Daoy (cell line): ENCODE measurements at regions not wholly inside any gene's neighbourhood (a gene's known extent, or its start where the extent isn't known, plus 50 kb on each side); places are given as distances from the start of the nearest gene placed in this dataset.

Experiments used
- DNase-seq: peaks from one replicate; pipeline ENCODE4 v3.0.0-alpha.2; 2015; ENCODE audit warnings: low read depth

DNA sequence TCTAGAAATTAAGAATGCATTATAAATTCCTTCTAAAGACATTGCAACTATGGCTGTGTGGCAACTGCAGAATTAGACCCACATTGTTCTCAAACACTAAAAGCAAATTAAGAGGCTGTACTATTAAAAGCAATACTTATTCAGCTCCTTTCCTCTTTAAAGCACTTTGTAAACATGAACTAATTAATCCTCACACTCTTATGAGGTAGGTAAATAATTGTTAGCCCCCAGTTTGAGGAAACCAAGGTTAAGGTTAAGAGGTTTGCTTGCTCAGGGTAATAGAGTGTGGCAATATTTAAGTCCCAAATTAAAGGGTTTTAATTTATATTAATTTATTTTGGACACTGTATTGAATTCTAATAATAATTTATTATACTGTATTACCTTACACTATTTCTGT, 553.8 kb downstream of the LRRIQ3 start:
- no peak for DNase-seq

DNA sequence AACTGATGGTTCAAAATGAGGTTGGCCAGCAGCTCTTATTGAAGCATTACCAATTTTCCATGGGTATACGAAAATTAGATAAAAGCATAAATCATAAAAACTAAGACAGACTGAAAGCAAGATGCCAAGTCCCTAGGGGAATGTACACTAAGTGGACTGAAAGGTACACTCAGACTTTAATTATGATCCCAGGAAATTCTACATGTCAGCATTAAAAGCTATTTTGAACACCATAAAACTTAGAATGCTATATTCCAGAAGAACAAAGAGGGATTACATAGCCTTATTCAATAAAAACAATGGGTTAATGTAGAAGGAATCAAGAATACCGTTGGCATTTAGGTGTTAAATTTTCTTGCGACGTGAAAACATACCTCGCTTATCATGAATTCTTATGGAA, 558.5 kb downstream of the LRRIQ3 start:
- DNase-seq: no peak

DNA sequence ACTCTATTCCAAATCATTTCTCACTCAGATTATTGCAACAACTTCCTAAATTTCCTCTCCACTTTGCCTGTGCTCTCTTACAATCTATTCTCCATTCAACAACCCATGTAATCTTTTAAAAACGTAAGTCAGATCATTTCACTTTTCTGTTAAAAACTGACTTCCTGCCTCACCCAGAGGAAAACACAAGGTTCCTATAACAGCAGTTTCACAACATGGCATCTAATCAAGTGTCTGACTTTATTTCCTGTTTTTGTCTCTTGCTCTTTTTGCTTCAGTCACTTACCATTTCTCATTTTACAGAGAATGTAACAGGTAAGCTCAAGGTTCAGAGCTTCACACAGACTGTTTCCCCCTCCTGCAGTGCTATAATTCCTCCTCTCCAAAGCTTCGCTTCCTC, 560.7 kb downstream of the LRRIQ3 start:
- no peak for DNase-seq

DNA sequence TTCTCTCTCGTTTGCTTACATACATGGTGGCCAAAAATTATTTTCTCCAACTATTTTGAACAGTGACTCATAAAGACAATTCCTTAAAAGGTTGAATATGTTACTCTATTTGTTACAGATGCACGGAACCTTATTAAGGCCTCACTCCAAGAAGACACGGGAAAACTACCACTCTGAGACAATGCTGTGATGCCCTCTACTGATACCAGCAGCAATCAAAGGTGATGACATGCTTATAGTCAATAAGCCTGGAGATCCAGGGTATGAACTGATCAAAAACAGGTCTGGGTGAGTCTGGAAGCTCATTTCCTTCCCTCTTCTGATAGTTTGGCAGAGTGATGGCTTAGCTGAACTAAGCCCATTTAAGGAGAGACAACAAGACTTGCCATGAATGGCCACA, 563.0 kb downstream of the LRRIQ3 start:
- DNase-seq: no peak

DNA sequence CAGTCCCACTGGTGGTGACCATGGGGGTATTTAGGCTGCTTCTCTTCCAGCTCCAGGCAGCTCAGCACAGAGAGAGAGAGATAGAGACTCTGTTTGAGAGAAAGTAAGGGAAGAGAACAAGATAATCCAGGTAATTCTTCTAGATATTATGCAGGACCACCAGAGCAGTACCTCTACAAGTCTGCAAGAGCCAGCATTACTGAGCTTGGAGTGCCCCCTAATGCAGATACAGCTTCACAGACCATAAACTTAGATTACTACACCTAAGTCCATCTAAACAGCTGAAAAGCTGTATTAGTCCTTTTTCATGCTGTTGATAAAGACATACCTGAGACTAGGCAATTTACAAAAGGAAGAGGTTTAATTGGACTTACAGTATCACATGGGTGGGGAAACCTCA, 570.3 kb downstream of the LRRIQ3 start:
- DNase-seq: no peak

DNA sequence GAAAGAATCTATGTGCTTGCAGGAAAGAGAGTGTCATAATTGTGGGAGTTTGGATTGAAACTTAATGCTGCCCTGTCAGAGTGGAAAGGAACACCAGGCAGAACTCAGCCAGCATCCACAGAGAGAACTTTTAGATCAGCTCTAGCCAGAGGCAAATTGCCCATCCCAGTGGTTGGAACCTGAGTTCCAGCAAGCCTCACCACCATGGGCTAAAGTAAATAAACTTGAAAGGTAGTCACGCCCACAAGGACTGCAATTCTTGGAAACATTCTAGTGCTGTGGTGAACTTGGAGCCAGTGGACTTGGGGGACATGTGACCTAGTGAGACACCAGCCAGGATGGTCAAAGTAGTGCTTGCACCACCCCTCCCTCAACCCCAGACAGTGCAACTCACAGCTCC, 571.6 kb downstream of the LRRIQ3 start:
- DNase-seq: no peak

DNA sequence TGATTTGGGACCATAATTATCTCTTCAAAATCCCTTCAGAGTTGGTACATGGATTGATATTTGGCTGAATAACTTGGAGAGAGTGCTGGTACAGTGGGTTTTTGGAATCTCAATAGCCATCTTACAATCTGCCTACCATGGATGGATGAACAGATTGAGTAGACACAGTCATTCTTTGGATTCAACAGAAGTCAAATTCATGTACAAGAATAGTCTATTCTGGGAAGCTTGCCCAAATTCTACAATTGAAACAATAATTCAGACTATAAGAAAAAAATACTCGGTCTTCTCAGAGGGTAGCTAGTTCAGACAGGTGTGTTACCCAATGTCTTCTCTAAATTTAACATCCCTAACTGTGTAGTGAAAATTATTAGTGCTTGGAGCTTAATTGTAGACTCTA, 574.0 kb downstream of the LRRIQ3 start:
- no peak for DNase-seq

DNA sequence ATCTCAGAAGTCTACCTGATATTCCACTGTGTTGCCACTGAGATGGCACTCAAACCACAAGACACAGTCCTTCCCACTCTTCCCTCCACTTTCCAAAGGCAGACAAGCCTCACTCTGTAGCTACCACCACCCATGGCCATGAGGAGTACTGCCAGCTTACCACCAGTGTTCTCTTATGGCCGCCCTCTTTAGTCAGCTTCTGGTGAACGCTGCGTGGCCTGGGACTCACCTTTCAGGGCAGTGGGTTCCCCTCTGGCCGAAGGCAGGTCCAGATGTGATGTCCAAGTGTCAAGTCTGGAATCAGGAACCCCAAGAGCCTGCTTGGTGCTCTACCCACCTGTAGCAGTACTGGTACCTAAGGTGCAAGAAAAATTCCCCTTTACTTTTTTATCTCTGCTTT, 580.8 kb downstream of the LRRIQ3 start:
- DNase-seq: no peak

DNA sequence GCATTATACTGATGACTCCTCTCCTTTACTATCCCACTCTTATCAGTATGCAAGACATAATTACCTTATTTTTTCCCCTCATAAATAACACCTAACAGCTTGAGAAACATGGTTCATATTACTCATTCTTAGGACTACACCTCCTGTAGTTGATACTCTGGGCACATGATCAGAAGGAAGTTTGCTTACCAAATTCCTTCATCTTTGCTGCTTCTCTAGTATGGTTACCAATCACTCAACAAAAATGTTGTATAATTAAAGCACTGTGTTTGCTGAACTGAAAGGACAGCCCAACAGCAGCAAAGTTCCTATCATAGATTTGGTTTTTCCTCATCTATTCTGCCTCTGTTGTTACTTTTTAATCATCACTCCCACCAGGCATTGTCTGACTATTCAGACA, 586.3 kb downstream of the LRRIQ3 start:
- no peak for DNase-seq

DNA sequence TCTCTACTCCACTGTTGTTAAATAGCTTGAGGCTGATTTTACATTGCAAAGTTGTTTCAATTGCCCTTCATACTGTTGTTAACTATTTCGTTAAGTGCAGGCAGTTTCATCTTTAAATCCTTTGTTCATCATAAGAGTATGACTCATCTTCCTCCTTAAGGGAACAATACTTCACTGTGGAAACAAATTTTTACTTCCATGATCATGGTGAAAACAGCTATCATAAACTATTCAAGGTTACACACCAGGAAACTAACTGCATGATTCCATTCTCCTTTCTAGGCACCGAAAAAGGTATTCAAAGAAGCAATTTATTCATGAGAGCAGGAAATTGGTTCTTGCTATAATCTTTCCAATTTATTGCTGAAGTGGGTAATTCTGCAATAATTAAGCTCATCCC, 593.2 kb downstream of the LRRIQ3 start:
- DNase-seq: no peak

DNA sequence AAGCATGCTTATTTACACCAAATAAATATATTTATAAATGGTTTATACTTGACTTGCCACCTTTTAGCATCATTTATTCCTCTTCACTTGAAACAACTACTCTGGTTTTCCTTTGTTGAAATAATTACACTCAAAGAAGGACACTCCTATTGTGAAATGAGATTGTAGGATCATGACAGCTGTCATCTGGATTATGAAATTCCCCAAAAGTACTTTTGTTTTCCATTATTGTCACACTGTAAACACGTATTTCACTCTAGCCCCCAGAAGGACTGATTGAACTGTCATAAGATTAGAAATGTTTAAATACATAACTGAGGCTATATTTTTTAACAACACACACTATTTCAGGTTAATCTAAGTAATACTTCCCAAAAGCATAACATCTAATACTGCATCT, 593.8 kb downstream of the LRRIQ3 start:
- DNase-seq: no peak

DNA sequence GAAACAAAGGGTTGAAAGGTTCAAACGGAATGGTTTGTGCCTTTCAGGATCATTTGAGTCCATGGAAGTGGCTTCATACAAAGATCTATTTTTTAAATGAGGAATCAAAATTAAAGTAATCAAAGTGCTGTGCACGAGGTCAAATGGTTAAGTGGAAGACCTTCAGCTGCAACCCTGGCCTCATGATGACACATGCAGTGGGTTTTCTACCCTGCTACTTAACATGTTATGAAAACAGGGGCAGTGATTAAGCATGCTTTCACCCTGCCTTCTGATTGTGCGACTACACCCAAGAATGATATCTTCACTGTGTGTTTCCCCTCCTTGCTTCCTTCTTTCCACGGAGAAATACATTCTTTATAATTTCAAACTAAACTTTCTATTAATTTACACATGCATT, 604.2 kb downstream of the LRRIQ3 start:
- no peak for DNase-seq

DNA sequence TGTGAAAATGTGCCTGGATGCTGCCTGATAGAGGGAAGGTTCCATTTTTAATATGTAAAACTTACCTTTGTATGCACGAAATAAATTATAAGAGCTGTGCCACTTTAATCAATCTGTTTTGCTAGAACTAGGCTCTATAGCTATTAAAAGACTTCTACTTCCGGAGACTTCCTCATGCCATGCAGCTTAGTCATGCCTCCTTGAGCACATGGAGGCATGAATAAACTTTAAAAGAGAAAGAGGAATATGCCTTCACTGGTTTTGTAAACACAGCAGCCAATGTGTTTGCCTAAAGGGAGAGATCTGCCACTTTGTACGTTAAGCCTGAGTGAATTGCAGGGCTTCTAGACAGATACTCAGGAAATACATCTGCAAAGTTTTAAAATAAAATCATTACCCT, 604.6 kb downstream of the LRRIQ3 start:
- no peak for DNase-seq

DNA sequence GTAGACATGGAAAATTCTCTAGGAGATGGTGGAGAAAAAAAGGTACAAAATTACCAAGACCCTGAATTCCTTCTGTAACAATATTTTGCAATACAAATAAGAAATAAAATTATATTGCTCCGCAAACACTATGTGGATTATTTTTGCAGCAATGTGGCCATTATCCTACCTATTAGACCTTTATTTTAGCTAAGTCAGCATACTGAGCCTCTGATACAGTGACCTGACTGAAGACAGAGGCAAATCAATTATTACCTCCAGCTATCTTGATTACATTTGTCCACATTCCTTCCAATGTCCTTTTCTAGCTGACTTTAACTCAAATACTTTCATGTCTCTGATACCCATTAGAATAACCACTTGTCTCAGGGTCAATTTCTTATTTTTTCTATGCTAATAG, 610.9 kb downstream of the LRRIQ3 start:
- no peak for DNase-seq

DNA sequence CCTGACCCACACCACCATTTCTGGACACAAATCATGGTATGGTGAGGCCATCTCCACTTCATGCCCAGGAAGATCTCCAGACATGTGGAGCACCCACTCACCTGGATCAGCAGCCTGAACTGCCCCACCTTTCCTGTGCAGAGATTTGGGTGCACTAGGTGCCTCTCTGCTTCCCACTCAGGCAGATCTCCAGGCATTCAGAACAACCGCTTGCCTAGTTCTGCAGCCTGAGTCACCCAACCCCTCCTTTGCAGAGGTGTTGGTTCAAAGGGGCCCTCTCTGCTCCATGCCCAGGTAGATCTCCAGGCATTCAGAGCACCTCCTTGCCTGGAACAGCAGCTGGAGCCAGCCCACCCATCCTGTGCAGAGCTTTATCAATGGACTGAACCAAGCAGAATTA, 620.8 kb downstream of the LRRIQ3 start:
- no peak for DNase-seq

DNA sequence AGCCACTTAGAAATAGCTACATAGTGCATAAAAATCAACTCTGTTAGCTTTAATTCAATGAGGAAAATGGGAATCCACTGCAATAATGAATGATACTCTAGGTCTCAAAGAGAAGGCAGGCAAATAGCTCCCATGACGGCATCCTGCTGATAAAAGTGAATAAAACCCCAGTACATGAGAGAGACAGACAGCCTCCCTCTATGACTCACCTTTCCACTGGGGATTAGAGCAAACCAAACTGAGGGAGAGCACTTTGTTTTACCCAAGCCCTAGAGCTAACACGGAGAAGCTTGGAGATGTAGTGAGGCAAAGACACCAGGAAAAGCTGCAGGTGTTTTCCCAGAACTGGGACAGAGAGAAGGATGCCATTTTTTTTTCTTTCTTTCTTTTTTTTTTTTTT, 621.9 kb downstream of the LRRIQ3 start:
- no peak for DNase-seq

DNA sequence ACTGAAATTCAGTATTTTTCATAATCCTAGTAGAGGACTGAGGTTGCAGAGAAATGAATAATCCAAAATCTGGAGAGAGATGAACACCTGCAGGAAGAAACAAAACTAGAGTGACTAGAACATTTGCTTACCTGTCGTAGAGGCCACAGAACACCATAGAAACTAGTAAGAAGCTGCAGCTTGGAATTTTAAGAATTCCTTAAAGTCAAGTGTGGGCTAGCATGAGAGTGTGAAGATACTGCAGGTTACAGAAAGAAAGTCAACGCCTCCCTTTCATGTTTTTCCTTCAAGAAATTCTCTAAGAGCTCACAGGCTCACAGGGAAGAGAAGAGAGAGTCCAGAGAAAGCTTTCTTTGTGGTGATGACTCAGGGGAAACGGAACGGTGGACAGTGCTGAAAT, 633.7 kb downstream of the LRRIQ3 start:
- DNase-seq: no peak

DNA sequence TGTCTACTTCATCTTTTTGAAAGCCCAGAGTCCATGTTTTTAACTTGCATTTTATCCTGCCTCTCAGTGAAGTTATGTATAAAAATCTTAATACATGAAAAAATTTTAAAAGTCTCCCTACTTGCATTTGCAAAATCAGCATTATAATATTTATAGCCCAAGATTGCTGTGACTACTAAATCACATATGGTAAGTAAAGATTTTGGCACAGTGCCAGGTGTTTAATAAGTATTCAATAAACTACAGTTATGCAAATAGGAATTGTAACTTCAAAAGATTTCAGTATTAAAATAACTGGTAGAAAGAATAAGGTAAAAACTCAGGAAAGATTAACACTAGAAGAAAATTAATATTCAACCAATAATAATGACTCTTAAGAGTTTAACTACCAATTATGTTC, 641.7 kb downstream of the LRRIQ3 start:
- no peak for DNase-seq

DNA sequence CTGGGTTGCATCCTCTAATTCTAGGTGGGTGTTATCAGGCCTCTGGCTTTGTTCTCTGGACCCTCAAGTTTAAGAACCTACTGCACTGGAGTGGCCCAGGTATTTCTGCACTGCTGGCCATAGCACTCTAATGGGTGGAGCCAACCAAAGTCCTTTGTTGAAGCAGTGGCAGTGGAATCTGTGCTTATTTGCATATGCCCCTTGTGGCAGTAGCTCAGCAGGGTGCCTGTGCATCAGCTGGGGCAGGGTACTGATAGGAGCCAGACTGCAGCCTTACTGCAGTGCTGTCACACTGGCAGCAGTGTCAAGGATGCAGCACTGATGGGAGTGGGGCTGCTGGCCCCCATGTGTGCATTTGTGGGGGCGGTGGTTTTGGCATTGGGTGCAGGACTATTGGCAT, 660.6 kb downstream of the LRRIQ3 start:
- no peak for DNase-seq

DNA sequence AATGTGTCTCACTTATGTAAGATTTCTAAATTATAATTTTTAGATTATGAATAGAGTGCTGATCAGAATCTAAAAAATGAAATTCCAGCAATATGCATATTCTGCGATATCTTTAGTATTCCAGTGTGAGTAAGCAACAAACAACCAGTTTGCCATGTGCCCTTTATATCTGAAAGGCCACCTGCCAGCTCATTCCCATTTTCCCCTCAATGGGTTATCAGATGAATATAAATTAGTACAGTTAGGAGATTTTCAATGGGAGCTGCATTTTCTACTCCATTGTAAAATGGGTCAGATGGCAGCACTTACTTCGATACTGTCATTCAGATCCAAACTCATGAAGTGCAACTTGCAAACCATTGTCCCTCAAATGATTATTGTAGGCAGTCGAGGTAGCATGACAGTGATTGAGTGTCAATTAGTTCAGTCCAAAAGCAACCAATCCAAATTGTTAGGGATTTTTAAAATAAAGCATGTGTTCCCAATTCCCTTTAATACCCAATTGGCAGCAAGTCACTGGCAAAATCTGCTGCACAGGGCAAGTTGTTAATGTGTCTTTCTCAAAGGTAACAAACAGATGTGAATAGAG, 680.3 kb downstream of the LRRIQ3 start:
- no peak for DNase-seq

DNA sequence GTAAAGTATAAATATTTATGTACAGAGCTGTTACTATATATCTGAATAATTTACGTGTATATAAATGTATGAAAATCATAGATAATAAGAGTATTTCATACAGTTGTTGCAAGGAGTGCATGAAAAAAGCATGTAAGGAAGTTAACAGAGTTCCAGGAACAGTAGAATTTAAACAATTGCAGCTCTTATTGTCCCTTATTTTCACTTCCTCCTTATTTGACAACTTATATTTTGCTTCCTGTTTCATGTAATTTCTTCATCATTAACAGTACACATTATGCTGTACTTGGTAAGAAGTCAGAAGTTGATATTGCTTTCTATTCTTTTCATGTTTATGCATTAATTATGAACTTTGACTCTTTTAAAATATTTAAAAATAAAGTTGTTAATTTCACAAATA, 681.5 kb downstream of the LRRIQ3 start:
- DNase-seq: no peak

DNA sequence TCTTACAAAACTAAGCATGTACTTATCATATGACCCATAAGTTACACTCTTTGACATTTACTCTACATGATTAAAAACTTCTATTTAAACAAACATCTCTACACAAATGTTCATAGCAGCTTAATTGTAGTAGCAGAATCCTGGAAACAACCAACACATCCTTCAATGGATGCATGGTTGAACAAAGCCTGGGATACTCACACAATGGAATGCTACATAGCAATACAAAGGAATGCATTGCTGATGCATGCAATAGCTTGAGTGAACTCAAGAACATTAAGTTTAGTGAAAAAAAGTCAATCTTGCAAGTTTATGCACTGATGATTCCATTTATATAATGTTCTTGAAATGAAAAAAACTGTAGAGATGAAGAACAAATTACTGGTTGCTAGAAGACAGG, 686.9 kb downstream of the LRRIQ3 start:
- DNase-seq: no peak

DNA sequence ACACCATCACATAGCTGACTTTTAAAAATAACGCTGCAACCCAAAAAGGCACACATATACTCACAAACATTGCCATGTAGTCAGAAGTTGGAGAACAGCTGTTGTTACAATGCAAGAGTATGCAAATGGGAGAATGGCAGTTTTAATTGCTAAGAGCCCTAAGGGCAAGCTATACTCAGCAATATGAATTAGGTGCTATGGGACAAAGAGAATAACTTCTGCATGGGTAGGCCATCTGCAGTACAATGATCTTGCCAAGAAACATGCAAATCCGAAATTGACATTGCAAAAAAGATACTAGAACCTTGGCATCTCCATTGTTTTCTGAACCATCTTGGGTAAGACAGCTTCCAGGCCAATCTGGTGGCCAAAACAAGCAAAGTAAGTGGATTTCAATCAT, 697.8 kb downstream of the LRRIQ3 start:
- DNase-seq: no peak

DNA sequence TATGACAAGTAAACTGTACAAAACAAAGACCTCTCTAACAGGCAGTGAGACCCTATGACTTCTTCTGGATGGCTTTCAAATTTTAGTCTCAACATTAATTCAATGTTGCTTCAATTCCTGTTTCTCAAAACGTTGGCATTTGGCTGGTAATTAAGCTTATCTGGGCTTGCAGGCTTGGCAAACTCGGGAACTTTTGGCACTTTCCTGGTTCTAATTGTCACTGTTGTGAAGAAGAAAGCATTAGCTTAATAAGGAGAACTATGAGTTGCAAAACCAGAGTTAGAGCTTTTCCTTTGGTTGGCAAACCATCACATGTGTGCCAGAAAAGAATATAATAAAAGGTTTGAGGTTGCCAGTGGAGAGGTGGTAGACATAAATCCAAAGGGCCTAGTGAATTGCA, 698.3 kb downstream of the LRRIQ3 start:
- DNase-seq: no peak

DNA sequence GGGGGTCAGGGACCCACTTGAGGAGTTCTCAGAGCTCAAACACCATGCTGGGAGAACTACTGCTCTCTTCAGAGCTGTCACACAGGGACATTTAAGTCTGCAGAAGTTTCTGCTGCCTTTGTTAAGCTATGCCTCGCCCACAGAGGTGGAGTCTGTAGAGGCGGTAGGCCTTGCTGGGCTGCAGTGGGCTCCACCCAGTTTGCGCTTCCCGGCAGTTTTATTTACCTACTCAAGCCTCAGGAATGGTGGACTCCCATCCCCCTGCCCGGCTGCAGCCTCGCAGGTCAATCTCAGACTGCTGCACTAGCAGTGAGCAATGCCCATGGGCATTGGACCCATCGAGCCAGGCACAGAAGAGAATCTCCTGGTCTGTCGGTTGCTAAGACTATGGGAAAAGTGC, 706.4 kb downstream of the LRRIQ3 start:
- no peak for DNase-seq
